NCI-H526 treated with DMSO at 0.1 percent for 48 hours (cell line): ENCODE measurements at regions not wholly inside any gene's neighbourhood (a gene's known extent, or its start where the extent isn't known, plus 50 kb on each side); places are given as distances from the start of the nearest gene placed in this dataset.

Source experiments
- DNase-seq: peaks from one replicate; lab custom pipeline; 2025; lab: John Stamatoyannopoulos, UW

DNA sequence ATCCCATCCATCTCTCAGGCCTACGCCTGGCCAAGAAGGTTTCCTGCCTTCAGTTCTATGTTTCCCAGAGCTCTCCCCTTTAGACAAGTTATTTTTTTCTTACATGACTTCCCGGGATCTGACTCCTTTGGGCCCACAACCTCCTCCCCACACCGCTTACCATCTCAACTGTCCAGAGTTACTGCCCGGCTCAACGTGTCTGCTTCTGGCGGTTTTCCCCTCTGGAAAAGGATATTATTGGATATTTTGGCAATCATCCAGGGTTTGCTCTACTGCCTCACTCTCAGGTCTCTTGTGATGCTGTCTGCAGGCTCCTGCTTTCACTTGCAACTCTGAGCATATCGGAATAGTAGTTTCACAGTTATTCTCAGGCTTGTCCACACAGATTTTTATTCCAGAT is 318.2 kb upstream of the CAMK1G start:
- DNase-seq = no peak

GRCh38 chr1:209266590-209267205 is 316.8 kb upstream of the CAMK1G start:
- no peak for DNase-seq

DNA sequence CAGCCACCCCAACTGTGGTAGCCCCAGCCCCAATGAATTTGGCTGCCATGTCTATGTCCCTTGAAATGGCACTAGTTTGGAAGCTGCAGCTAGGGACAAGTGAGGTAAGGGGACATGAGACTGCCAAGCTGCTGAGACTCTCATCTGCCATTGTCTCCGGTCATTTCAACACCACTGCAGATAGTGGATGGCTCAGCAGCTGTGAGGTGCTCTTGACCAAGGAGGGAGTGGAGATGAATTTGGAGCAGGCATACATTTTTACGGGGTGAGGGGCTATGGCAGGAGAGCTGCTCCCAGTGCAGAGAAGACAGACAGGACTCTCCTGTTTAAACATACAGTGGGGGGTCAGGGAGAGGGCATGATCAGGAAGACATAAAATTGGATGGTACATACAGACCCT is 315.5 kb upstream of the CAMK1G start:
- DNase-seq = no peak

GRCh38 chr1:209268479-209268878 is 315.0 kb upstream of the CAMK1G start:
- no peak for DNase-seq

DNA sequence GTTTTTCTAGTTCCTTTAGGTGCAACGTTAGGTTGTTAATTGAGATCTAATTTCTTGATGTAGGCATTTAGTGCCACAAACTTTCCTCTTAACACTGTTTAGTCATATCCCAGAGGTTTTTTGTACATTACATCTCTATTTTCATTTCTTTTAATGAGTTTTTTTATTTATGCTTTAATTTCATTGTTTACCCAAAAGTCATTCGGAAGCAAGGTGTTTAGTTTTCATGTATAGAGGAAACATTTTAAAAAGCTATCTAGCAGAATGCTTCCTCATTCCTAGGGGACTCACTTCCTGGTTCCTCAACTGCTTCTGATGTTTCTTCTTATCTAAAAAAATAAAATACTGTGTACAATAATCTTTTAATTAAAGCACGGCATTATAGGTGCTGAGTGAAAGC is 307.2 kb upstream of the CAMK1G start:
- no peak for DNase-seq

- DNase-seq = no peak
These were observed 305.9 kb upstream of the CAMK1G start for GRCh38 chr1:209277662-209278061.

DNA sequence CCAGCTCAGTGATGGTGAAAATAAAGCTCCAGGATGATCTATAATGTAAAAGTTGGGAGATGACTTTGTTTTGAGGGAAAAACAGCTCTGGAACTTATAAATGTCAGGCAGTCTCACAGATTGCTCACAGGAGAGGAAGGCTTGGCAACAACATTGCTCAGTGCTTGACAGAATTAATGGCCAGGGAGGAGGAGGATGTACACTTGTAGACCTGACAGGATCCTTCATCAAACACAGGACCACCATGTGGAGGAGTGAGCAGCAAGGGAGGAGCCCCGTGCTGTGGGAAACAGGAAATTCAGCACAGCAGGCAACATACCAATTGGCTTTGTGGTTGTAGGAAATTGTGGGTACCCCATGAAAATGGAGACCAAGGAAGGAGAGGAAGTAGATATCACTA is 291.8 kb upstream of the CAMK1G start:
- DNase-seq = no peak

GRCh38 chr1:209302779-209303568 is 280.5 kb upstream of the CAMK1G start:
- DNase-seq = peak; percentile 4

- DNase-seq = no peak
These were observed 279.3 kb upstream of the CAMK1G start for GRCh38 chr1:209304166-209304565.

DNA sequence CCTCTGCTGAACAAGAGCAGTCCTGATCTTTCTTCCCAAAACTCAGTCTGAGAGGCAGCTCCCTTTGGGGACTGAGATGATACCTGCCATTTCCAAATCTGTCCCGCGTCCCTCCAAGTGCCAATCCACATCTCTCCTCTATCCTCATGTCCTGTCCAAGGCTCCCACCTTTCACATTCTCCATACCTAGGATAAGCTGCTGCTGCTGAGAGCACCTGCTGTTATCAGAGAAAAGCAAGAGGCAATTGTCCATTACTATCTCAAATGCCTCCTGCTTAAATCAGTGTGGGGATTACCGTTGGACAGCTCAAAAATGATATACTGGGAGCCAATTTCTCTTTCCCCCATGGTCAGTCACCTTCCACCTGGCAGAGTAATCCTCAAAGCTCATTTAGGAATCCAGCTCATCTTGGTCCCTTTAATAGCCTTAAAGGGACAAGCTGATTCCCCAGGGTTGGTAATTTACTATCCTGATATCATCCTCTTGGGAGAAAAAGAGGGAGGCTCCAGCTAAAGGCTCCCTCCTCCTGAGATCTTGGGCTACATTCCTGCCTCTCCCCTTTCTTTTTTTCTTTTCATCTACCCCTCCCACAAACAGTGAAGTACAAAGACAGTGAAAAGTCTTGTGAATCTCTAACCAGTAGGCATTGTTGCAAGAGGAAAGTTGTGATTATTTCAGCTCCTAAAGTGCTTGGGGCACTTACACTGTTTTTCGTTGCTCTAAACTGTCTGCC is 278.1 kb upstream of the CAMK1G start:
- no peak for DNase-seq

DNA sequence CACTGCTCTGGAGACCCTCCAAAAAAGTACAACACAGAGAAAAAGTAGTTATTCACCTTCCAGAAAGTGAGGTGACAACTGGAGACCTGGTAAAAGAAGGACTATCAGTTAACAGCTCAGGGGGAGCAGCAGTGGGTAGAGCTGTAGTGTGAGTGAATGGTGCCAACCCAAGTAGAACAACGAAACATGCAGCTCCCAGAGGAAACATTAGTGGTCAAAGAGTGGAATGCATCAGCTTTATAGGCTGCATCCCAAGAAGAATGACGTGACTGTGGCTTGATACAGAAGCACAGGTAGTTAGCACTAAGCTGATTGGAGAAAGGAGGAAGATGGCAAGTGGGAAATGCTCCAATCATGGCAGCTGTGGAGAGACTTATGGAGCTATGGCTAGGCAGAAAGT is 275.7 kb upstream of the CAMK1G start:
- no peak for DNase-seq

DNA sequence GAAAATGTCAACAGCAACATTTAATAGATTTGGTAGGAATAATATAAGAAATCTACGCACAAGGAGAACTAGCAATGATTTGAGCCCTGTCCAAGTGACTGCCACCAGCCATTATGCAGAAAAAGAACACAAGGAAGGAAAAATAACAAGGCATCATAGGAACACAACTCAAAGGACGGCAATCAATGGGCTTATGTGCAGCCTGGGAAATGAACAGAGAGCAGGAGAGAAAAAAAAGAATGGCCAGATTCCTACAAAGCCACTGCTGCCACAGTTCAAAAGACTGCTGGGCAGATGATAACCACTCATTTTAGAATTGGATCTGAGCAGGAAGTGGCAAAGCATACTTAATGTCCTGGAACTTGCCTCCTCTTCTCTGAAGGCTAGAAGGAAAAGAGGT is 274.3 kb upstream of the CAMK1G start:
- no peak for DNase-seq

- no peak for DNase-seq
These were observed 271.7 kb upstream of the CAMK1G start for GRCh38 chr1:209311770-209312169.

DNA sequence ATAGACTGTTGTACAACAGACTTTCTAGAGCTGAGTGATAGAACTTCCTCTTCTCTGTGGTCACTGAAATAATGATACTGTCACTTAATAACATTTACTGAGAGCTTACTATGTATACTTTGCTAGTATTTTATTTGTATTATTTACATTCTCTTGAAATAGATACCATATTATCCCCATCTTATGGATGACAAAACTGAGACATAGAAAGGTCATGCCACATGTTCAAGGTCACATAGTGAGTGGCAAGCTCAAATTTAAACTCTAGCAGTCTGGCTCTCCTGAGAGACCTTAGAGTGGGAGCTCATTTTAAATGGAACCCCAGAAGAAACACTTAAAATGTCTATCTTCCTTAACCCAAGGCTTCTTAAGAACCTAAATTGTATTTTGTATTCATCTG is 266.6 kb upstream of the CAMK1G start:
- no peak for DNase-seq

DNA sequence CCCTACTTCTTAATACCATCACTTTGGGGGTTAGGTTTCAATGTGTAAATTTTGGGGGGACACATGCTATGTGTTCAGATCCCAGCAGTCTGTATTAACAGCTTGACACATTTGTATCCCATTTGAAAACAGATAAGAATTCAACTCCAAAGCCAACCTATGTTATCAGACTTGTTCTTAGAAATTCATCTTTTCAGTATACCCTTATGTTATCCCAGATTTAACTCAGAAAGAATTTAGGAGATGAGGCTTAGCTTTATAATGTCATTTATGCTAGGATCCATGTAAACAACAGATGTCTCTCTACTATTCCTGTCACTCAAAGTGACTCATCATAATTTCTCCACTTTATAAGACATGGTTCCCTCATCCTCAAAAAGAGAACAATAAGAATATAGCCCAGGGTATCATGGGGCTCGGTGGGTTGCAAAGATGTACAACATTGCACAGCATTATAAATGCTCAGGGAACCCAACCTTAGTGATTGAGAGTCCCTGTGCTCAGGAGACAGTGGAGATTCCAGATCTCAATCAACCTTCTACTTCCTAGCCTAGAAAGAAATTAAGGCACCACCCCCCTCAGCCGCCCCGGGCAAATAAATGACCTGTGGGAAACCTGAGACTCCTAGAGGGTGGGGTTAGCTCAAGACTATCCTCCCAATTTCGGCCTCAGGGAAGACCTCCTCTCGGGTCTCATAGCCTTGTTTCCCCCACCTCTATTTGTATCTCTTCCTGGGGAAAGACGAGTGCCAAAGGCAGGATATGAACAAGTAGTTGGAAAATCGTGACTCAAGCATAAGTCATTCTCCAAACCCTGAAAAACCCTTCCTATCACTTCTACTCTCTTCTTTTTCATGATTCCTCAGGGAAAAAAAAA is 265.1 kb upstream of the CAMK1G start:
- no peak for DNase-seq

GRCh38 chr1:209319057-209319432 is 264.5 kb upstream of the CAMK1G start:
- no peak for DNase-seq

DNA sequence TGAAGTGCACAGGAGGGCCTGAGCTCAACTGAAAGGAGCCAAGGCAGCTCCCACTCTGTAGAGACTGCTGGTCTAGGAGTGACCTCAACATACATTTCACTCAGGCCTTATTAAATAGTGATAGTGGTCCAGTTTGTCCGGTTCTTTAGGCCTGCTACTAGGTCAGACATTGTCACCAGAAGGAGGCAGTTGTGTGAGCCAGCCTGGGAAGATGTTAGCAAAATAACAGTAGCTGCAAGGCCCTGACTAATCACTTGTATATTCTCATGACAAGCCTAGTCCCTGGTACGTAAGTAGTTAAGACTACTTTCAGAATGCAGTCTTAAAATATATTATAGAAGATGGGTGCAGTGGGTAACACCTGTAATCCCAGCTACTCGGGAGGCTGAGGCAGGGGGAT is 264.0 kb upstream of the CAMK1G start:
- no peak for DNase-seq

- DNase-seq = no peak
These were observed 259.8 kb upstream of the CAMK1G start for GRCh38 chr1:209323743-209324142.

DNA sequence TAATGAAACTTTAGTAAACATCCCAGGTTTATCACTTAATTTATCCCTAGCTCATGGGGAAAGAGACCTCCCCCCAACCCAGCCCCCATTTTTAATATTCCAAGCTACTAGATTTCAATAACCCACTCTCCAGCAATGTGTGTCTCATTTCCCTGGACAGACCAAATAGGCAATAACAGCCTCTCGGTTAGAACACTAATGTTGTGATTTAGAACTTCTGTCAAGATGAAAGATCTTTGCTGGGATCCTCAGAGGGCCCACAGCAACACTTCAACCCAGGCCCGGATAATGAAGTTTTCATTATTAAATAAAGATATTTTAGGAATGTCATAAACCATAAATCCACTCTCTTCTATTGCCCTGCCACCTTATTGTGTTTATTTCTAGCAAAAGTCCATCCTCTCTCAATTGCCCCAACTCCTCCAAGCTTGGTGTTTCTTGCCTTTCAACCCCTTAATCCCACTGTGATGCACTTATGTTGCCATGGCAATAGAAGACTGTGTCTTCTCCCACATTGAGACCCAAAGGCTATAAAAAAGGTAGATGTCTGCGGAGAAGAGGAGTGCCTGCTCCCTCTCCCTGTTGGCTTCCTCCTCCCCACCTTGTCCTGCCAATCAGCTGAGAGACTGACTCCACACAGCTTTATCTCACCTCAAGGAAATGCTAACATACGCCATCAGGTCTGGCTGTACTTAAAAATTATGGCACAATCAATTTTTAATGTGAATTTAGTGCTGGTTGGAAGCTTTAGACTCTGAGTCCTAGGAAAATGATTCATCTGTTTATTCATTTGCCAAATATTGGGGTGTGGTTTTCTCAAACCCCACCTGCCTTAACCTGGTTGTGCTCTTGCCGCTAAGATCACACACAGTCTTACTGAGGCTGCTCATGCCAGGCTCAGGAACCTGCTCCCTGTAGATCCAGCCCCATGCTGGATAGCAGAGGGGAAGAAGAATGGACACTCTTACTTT is 258.3 kb upstream of the CAMK1G start:
- DNase-seq = no peak

DNA sequence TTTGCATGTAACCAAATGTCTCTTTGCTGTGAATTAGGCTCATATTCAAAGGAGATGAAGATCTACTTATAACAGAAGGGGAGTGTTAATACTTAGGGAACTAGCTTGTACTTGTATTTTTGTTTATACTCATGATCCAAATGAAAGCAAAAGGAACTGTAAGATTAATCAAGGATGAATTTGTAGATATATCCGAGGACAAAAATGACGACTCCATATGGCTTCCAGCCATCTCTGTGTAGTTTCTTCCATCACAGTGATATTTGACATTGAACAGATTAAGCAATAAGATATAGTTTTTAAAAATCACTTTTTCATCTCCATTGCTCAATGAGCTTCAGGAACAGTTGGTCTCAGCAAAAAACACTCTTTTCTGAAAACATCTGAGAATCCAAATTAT is 257.4 kb upstream of the CAMK1G start:
- no peak for DNase-seq

DNA sequence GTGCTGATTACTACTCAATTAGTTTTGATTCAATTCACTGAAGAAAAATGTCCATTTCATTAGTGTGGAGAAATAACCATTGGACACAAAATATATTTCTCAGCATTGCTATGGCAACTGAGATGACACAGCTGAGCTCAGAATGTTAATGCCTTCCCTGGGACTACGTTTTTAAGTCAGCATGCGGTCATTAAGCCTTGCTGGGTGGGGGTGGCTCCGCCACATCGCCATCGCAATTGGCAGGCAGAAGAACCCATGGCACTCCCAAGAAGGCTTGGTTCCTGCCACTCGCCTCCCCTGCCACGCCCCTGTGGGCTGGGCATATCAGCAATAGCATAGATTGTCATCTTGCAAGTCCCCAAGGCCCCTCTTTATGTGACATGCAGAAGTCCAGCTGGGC is 256.7 kb upstream of the CAMK1G start:
- no peak for DNase-seq
